ENCODE measurements at regions not wholly inside any gene's neighbourhood (a gene's known extent, or its start where the extent isn't known, plus 50 kb on each side); places are given as distances from the start of the nearest gene placed in this dataset.

DNA sequence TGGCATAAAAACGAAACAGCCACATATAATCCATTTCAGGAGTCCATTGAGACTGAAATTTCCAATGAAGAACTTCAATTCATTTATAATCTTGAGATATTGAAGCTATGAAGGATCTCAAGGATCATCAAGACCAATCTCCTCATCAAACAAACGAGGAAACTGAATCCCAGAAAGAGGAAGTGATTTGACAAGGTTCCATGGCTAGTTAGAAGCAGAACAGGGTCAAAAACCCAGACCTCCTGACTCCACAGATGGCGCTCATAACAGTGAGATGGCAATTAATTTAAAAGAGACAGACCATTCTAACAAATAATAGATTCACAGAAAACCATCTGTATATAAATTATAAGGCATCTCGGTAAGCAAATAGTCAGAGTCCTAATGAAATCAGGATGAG is 229.7 kb downstream of the KCTD12 start:
- TF ChIP-seq, protein P1, sequence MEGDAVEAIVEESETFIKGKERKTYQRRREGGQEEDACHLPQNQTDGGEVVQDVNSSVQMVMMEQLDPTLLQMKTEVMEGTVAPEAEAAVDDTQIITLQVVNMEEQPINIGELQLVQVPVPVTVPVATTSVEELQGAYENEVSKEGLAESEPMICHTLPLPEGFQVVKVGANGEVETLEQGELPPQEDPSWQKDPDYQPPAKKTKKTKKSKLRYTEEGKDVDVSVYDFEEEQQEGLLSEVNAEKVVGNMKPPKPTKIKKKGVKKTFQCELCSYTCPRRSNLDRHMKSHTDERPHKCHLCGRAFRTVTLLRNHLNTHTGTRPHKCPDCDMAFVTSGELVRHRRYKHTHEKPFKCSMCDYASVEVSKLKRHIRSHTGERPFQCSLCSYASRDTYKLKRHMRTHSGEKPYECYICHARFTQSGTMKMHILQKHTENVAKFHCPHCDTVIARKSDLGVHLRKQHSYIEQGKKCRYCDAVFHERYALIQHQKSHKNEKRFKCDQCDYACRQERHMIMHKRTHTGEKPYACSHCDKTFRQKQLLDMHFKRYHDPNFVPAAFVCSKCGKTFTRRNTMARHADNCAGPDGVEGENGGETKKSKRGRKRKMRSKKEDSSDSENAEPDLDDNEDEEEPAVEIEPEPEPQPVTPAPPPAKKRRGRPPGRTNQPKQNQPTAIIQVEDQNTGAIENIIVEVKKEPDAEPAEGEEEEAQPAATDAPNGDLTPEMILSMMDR (conservative IDR thresholded peaks at IDR 0.05; ENCODE audit: low read length): no peak
- H3K4me3 ChIP-seq (ENCODE audit: low read length): no peak overlapping the region
- DNase-seq (ENCODE audit: low read depth): no peak

DNA sequence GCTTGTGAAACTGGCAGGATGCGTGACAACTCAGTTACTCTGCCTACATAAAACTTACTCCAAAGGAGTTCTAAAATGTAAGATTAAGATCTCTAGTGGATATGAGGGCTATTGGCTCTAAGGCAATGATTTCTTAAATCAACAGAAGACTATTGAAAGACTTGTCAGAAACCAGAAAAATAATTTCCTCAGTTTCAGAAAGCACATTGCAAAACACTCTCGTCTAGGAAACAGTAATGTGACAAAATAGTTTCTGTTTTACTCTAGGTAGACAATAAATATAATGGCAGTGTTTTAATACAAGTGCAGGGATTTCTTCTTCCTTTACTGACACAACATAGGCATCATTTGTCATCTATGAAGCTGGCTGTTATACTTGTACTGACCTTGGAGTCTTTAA is 230.1 kb downstream of the KCTD12 start:
- H3K4me3 ChIP-seq (ENCODE audit: low read length): no peak overlapping the region
- TF ChIP-seq, protein P1 (conservative IDR thresholded peaks at IDR 0.05; ENCODE audit: low read length): no peak
- DNase-seq (ENCODE audit: low read depth): no peak

DNA sequence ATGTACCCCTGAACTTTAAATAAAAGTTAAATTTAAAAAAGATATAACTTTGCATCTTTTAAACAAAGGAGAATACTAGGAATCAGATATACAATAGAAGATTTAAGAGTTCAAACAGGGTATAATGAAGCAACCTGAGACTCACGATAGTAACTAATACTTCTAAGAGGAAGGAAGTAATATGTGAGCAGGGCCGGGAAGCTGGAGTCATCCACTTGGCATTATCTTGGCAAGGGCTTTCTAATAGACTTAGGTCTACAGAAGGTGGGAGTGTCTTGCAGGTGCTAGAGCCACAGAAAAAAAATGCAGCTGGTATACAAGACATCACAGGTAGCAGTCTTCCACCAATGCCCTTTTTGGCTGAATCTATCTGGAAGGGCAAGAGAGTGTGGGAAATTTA is 231.9 kb downstream of the KCTD12 start:
- TF ChIP-seq, protein P1 (conservative IDR thresholded peaks at IDR 0.05; ENCODE audit: low read length): no peak
- DNase-seq (ENCODE audit: low read depth): no peak
- no peak overlapping the region for H3K4me3 ChIP-seq (ENCODE audit: low read length)

DNA sequence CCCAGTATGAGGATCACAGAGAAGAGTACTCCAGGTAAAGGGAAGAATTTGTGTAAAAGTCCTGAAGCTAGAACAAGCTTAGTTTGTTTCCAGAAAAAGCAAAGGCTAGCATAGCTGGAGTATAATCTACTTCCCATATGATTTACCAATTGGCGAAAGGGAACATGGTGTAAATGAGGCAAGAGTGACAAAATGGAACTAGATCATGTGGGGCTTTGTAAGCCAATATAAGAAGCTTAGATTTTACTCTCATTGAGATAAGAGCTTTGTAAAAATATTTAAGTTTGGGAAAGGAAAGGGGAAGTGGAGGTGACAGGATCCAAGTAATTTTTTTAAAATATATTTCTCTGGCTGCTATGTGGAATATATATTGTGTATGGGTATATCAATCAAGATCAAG is 234.9 kb downstream of the KCTD12 start:
- TF ChIP-seq, protein P1 (conservative IDR thresholded peaks at IDR 0.05; ENCODE audit: low read length): no peak
- no peak for DNase-seq (ENCODE audit: low read depth)
- H3K4me3 ChIP-seq (ENCODE audit: low read length): no peak overlapping the region

DNA sequence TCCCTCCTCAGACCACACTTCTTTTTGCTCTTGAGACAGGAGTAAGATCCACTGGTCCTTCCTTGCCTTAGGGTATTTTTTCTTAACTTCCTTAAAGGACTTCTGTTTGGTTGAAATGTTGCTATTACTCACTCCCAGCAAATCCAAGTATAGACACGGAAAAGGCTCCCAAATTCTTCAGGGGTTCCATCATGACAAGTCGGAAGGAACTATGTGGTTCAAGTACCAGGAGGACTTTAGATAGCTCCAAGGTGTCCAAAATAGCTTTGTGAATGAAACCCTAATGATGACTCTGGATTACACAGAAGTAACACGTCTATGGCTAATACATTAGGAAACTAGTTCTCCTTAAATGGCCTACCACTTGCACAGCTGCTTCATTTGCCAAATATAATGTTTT is 238.7 kb downstream of the KCTD12 start:
- peak; percentile 36 for DNase-seq (ENCODE audit: low read depth)
- TF ChIP-seq, protein P1 (conservative IDR thresholded peaks at IDR 0.05; ENCODE audit: low read length): no peak
- H3K4me3 ChIP-seq (ENCODE audit: low read length): no peak overlapping the region

DNA sequence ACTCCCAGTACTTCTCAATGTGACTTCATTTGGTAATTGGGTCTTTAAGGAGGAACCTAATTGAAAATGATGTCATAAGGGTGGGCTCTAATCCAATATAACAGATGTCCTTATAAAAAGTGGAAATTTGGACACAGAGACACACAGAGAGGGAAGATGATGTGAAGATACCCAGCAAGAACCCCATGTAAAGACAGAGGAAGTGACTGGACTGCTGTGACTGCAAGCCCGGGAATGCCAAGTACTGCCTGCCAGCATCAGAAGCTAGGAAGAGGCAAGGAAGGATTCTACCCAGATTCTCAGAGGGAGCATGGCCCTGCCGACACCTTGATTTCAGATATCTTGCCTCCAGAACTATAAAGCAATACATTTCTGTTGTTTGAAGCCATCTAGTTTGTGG is 239.3 kb downstream of the KCTD12 start:
- no peak overlapping the region for H3K4me3 ChIP-seq (ENCODE audit: low read length)
- TF ChIP-seq, protein P1 (conservative IDR thresholded peaks at IDR 0.05; ENCODE audit: low read length): no peak
- peak; percentile 41 for DNase-seq (ENCODE audit: low read depth)

DNA sequence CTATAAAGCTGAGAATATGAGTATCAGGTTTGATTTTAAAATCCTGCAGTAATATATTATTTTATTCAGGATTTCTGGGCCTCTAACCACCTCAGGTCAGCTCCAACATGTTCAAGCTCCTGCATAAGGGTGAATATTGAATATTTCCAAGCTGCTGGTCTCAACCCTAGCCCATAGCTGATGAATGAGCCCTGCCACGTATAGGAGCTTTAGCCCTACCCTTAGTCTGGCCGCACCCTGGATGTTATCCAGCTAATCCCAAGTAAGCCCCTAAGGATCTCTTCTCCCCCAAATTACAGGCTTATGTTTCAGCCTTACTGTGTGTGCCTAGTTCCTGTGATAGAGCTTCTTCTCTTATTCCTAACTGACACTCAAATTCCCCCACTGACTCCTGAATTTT is 240.6 kb downstream of the KCTD12 start:
- TF ChIP-seq, protein P1 (conservative IDR thresholded peaks at IDR 0.05; ENCODE audit: low read length): no peak
- no peak for DNase-seq (ENCODE audit: low read depth)
- H3K4me3 ChIP-seq (ENCODE audit: low read length): no peak overlapping the region

Measured in AG10803 (cell line).